DMS153 (cell line): ENCODE measurements at regions not wholly inside any gene's neighbourhood (a gene's known extent, or its start where the extent isn't known, plus 50 kb on each side); places are given as distances from the start of the nearest gene placed in this dataset.

ENCODE experiments used
- DNase-seq: peaks from one replicate; lab custom pipeline; 2025; lab: John Stamatoyannopoulos, UW

- no peak for DNase-seq
Measured at GRCh38 chr4:30600246-30601017, 119.7 kb upstream of the PCDH7 start.

GRCh38 chr4:30601070-30601865, 118.9 kb upstream of the PCDH7 start:
- DNase-seq: no peak

DNA sequence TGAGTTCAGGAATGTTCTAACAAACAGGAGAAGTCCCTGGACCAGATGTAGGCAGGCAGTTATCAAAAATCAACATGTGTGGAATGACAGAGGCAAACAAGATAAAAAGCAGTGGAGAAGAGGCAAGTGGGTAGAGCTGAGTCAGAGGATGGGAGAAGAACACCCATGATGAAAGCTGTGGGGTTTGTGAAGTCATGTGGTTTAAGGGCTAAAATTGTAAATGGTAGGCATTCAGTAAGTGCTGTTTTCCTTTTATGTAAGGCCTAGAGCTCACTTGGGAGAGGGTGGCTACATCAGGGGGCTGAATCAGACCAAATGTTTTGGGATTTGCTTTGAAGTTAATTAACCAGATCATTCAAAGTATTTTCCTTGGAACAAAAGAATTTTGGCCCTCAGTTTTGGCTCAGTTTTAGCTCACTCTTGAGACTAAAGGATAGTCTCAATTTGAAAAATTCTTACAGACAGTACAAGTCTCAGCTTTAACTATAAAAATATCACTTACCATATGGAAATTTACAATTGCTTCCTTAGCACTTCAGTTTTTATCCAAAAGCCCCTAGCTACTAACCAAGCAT, 114.5 kb upstream of the PCDH7 start:
- DNase-seq: no peak

DNA sequence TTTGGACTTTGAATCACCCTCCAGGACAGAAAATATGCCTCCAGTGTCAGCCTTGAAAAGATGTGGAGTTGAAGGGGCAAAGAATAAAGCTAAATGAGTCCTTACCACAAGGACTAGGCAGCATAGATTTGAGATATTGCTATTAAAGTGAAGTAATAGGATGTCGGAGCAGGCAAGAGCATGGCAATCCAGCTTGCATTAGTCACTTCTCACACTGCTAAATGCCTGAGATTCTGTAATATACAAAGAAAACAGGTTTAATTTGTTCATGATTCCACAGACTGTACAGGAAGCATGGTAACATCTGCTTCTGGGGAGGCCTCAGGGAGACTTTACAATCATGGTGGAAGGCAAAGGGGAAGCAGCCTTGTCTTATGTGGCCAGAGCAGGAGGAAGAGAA, 109.8 kb upstream of the PCDH7 start:
- no peak for DNase-seq

DNA sequence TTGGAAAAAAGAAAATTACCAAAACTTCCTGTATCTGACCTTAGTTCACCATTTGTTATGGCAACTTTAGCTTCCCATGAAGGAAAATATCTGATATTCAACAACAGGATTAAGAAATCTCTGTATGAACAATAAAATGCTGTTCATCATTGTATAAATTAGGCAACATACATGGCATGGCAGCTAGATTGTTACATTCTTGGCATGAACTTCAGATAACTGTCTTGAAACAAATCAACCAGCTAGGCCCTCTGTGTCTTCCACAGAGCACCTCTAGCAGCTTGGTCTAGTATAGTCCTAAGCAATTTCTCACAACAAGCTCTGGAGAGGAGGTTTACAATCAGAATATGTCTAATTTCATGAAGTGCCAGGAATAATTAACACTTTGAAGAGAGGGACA, 105.4 kb upstream of the PCDH7 start:
- no peak for DNase-seq

DNA sequence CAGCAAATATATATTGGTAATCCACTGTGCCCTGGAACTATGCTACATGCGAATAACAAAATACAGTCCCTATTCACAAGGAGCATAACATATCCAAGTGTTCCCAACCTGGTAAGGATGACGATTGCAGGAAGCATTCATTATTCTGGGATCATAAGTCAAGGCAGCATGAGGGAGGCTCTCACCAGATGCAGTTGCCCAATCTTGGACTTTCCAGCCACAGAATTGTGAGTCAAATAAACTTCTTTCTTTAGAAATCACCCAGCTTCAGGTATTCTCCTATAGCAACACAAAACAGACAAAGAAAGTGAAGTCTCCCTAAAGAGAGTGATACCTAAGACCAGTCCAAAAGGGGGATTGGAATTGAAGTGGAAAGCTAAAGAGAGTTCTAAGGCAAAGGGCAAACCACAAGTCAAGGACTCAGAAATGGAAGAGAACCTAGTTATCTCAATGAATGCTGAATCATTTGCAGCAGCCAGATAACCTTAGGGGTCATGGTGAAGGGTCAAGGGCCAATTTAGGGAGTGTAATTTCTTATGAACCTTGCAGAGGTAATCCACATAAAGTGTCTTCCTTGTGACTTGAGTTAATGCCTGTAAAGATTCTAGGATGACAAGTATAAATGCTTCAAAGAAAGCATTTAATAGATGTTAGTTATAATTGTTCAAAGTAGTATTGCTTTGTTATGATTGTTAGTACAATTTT, 103.1 kb upstream of the PCDH7 start:
- no peak for DNase-seq

GRCh38 chr4:30617836-30618235, 102.3 kb upstream of the PCDH7 start:
- no peak for DNase-seq

DNA sequence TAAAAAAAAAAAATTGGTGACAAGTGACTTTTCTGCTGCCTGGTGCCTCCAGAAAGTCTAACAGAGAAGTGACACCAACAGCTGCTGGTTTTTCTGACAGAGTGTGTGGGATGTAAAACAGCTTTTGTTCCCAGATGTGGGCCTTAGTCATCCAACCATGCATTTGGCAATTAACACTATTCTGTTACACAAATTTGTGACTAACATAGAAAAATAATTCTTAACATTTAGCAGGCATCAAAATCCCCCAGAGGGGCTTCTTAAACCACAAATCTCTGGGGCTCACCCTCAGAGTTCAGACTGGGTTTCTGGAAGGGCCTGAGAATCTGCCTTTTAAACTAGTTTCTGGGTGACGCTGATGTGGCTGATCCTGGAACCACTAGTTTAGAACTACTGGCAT, 100.5 kb upstream of the PCDH7 start:
- no peak for DNase-seq

DNA sequence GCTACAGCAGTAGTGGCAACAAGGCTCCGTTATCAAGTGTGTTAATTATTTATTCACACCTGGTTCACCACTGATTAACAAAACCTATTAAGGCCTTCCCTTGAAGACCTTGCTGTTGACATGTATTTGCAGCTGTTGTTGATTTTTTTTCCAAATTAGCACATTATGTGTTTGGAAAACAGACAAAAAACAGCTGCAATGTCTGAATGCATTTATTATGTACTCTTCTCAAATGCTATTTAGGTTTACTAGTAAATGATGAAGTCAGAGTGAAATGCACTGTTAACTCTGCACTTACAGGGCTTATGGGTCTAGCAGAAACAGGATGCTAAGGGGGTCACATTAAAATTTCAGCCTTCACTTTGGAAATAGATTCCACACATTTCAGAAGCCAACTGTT, 99.5 kb upstream of the PCDH7 start:
- no peak for DNase-seq

GRCh38 chr4:30630431-30630830, 89.7 kb upstream of the PCDH7 start:
- no peak for DNase-seq

GRCh38 chr4:30632751-30633150, 87.4 kb upstream of the PCDH7 start:
- DNase-seq: no peak

- no peak for DNase-seq
Measured at GRCh38 chr4:30641345-30641744, 78.8 kb upstream of the PCDH7 start.

DNA sequence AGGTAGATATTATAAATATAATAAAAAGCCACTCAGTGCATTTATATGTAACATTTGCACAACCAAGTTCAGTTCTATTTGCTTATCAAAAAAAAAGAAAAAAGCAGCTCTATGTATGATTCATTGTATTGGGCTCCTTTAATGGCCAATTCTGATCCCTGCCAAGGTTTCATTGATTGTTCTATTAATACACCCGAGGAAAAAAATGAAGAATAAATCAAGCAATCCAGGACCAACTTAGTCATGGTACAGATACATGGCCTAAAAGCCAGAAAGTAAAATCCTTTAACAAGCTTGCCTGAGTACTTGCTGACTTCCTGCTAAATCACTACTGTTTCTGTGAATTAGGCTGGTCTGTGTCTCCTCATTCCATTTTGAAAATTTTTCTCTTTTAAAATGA, 77.6 kb upstream of the PCDH7 start:
- DNase-seq: no peak

- DNase-seq: no peak
Measured at GRCh38 chr4:30653291-30653690, 66.9 kb upstream of the PCDH7 start.

- no peak for DNase-seq
Measured at GRCh38 chr4:30656828-30657227, 63.3 kb upstream of the PCDH7 start.

DNA sequence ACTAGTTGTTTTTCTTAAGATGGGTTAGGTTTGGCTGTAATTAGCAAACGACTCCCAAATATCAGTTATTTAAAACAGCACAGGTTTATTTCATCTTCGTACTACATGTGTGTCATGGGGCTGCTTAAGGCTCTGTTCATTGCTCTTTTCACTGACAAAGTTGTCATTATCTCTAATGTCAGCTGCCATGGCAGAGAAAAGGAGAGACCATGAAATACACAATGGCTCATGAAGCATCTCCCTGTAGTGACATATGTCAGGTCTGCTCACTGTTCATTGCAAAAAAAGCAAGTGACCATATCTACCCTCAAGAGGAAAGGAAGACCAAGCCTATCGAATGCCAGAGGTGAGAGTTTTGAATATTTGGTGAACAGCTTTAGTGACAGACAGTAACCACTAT, 52.2 kb upstream of the PCDH7 start:
- DNase-seq: no peak

DNA sequence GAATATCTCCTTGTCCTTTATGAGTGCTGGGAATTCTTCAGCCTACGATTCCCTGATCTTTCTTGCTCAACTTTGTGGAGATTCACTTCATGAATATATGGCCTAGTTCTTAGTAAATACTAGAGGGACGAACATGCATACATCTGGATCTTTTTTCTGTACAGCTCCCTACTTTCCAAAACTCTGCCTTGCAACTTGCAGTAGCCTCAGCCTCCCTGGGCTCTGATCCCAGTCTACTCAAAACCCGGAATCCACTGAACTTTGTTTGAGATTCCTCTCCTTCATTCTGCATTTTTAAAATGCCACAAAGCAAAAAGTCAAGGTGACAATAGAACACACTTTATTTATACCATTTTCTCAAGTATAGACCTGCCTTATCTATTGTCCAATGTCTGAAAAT, 50.0 kb upstream of the PCDH7 start:
- DNase-seq: no peak
